Left forelimb (tissue), 1 donor: ENCODE measurements at regions not wholly inside any gene's neighbourhood (a gene's known extent, or its start where the extent isn't known, plus 50 kb on each side); places are given as distances from the start of the nearest gene placed in this dataset.
"Not testable (repeated sequence)": the region's sequence is repeated elsewhere in the genome, so short reads cannot be mapped to it uniquely, and the experiment has no call there.

Experiments used
- DNase-seq: peaks from one replicate; pipeline ENCODE4 v3.0.0-alpha.2; 2018; ENCODE audit warnings: low spot score

GRCh38 chr11:80943226-80943625, 1502.4 kb upstream of the TENM4 start:
- DNase-seq: no peak

GRCh38 chr11:80937842-80938241, 1497.0 kb upstream of the TENM4 start:
- DNase-seq: no peak

GRCh38 chr11:80930038-80930437, 1489.2 kb upstream of the TENM4 start:
- DNase-seq: no peak

- no peak for DNase-seq
These were observed 1488.4 kb upstream of the TENM4 start for GRCh38 chr11:80929031-80929805.

- no peak for DNase-seq
These were observed 1484.5 kb upstream of the TENM4 start for GRCh38 chr11:80925321-80925720.

GRCh38 chr11:80921310-80921709, 1480.5 kb upstream of the TENM4 start:
- DNase-seq: not testable (repeated sequence)

- no peak for DNase-seq
These were observed 1475.5 kb upstream of the TENM4 start for GRCh38 chr11:80916173-80916798.

GRCh38 chr11:80914311-80914710, 1473.5 kb upstream of the TENM4 start:
- DNase-seq: no peak

- no peak for DNase-seq
These were observed 1470.8 kb upstream of the TENM4 start for GRCh38 chr11:80911666-80912065.

GRCh38 chr11:80900265-80900664, 1459.4 kb upstream of the TENM4 start:
- DNase-seq: no peak

- no peak for DNase-seq
These were observed 1458.6 kb upstream of the TENM4 start for GRCh38 chr11:80899381-80899780.

GRCh38 chr11:80898910-80899309, 1458.1 kb upstream of the TENM4 start:
- no peak for DNase-seq

- DNase-seq: no peak
These were observed 1445.9 kb upstream of the TENM4 start for GRCh38 chr11:80886684-80887083.

- no peak for DNase-seq
These were observed 1432.6 kb upstream of the TENM4 start for GRCh38 chr11:80873310-80873999.

- no peak for DNase-seq
These were observed 1431.4 kb upstream of the TENM4 start for GRCh38 chr11:80872116-80872728.

GRCh38 chr11:80868831-80869230, 1428.0 kb upstream of the TENM4 start:
- no peak for DNase-seq

- DNase-seq: no peak
These were observed 1421.2 kb upstream of the TENM4 start for GRCh38 chr11:80862011-80862410.

GRCh38 chr11:80861193-80861592, 1420.4 kb upstream of the TENM4 start:
- no peak for DNase-seq

GRCh38 chr11:80860632-80861031, 1419.8 kb upstream of the TENM4 start:
- DNase-seq: no peak

- DNase-seq: no peak
These were observed 1415.2 kb upstream of the TENM4 start for GRCh38 chr11:80856066-80856465.

GRCh38 chr11:80855426-80855825, 1414.6 kb upstream of the TENM4 start:
- no peak for DNase-seq

- DNase-seq: no peak
These were observed 1408.4 kb upstream of the TENM4 start for GRCh38 chr11:80849253-80849652.

GRCh38 chr11:80846979-80847378, 1406.1 kb upstream of the TENM4 start:
- DNase-seq: no peak
